ENCODE measurements at regions not wholly inside any gene's neighbourhood (a gene's known extent, or its start where the extent isn't known, plus 50 kb on each side); places are given as distances from the start of the nearest gene placed in this dataset.

DNA sequence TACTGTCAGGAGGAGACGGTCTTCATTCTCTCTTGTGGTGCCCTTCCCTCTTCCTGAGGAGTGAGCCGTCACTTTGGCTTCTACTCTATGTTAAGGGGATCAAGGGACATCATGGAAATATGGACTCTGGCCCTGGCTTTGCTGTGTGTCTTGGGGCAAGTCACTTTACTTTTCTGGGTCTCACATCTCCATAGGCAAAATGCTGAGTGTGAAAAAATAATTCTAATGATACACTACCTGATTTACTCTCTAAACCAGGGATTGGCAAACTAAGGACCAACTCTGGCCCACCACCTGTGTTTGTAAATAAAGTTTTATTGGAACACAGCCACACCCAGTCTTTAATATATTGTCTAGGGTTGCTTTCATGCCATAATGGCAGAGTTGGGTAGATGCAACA is 548.7 kb upstream of the CDH5 start:
- TF ChIP-seq, protein P1, sequence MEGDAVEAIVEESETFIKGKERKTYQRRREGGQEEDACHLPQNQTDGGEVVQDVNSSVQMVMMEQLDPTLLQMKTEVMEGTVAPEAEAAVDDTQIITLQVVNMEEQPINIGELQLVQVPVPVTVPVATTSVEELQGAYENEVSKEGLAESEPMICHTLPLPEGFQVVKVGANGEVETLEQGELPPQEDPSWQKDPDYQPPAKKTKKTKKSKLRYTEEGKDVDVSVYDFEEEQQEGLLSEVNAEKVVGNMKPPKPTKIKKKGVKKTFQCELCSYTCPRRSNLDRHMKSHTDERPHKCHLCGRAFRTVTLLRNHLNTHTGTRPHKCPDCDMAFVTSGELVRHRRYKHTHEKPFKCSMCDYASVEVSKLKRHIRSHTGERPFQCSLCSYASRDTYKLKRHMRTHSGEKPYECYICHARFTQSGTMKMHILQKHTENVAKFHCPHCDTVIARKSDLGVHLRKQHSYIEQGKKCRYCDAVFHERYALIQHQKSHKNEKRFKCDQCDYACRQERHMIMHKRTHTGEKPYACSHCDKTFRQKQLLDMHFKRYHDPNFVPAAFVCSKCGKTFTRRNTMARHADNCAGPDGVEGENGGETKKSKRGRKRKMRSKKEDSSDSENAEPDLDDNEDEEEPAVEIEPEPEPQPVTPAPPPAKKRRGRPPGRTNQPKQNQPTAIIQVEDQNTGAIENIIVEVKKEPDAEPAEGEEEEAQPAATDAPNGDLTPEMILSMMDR (conservative IDR thresholded peaks at IDR 0.05 in 1 of 2, IDR thresholded peaks at IDR 0.05 in 1 of 2; ENCODE audit: low read depth in 1 of 2, low read length in 2 of 2), result no peak
- TF ChIP-seq EZH2 (IDR thresholded peaks at IDR 0.05; ENCODE audit: low read length, missing control alignments), result no peak
